Stimulated activated CD8-positive, alpha-beta memory T cell treated with anti-CD3 and anti-CD28 coated beads, Interleukin-4, amount 100 ng/mL, for 4 hours (primary cell): ENCODE measurements at regions not wholly inside any gene's neighbourhood (a gene's known extent, or its start where the extent isn't known, plus 50 kb on each side); places are given as distances from the start of the nearest gene placed in this dataset.
"Not testable (repeated sequence)": the region's sequence is repeated elsewhere in the genome, so short reads cannot be mapped to it uniquely, and the experiment has no call there.

Experiments used
- DNase-seq, 2 donors: peaks; one replicate each; pipeline ENCODE4 v3.0.0-alpha.2; 2020; ENCODE audit warnings: low read depth in 2 of 2, low spot score in 1 of 2

DNA sequence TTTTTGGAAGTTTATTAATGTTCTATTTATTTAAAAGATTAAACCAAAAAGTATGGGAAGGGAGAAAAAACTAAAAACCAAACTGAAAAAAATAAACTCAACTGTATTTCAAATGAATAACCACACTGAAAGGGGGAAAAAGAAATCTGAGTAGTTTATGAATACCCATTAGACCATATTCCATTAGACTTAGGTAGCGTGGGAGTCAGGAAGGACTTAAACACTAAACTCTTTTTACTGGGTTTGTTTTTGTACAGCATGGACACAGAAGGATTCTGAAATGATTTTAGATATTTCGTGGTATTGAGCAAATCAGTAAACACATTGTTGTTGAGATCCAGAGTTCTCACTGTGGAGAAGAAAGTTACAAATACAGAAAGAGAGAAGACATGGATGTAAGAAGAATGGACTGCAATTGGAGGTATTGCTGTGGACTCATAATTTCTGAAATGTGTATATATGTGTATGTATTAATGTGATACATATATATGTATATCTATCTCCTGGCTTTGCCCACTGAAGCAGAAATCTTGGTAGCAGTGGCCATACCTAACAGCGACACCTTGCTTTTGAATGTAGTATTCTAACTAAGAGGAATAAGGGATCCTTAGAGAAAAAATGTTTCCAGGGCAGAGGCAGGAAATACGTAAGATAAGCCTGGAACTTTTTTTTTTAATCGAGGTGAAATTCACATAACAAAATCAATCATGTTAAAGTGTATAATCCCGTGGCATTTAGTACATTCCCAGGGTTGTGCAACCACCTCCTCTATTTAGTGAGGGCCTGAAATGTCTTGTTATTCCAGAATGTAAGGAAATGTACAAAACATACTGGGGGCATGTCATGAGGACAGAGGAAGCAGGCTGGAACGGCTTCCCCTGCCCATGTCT is 228.8 kb downstream of the SMARCA2 start:
- no peak for DNase-seq

DNA sequence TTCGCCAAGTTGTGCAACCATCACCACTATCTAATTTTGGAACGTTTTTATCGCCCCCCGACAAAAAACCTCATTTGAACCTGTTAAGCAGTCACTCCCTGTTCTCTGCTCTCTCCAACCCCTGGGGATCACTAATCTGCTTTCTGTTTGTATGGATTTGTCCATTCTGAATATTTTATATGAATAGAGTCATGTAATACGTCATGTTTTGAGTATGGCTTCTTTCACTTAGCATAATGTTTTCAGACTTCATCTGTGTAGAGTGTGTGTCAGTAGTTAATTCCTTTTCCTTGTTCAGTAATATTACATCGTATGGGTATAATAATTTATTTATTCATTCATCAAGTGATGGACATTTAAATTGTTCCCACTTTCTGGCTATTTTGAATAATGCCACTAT is 232.2 kb downstream of the SMARCA2 start:
- DNase-seq, result no peak

GRCh38 chr9:2248768-2249265 is 233.7 kb downstream of the SMARCA2 start:
- DNase-seq, result no peak

- DNase-seq, result no peak
These were observed 238.8 kb downstream of the SMARCA2 start for GRCh38 chr9:2253636-2254580.

GRCh38 chr9:2255128-2255527 is 240.0 kb downstream of the SMARCA2 start:
- DNase-seq, result no peak

- no peak for DNase-seq
These were observed 242.2 kb downstream of the SMARCA2 start for GRCh38 chr9:2257248-2257929.

- no peak for DNase-seq
These were observed 245.5 kb downstream of the SMARCA2 start for GRCh38 chr9:2260417-2261306.

- DNase-seq, result no peak
These were observed 246.4 kb downstream of the SMARCA2 start for GRCh38 chr9:2261421-2262103.

GRCh38 chr9:2262386-2263071 is 247.4 kb downstream of the SMARCA2 start:
- DNase-seq, result no peak

DNA sequence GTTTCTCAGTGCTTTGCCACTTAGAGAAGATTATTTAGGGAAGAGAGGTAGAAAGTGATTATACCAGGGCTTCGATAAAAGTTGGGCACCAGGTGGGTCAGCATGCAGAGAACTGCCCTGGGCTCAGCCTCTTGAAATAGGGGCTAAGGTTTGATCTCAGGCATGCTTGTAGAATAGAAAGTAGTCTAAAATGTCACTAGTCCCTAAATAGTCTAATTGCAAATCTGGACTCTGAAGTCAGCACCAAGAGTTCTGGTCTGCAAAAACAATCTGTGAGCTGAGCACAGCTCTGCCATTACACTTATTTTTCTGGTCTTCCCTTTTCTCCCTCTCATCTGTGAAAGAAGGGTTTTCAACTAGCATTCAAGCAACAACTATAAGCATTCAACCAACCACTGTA is 248.0 kb downstream of the SMARCA2 start:
- DNase-seq, result no peak

- no peak for DNase-seq
These were observed 248.5 kb downstream of the SMARCA2 start for GRCh38 chr9:2263665-2264064.

GRCh38 chr9:2264081-2264480 is 248.9 kb downstream of the SMARCA2 start:
- no peak for DNase-seq

DNA sequence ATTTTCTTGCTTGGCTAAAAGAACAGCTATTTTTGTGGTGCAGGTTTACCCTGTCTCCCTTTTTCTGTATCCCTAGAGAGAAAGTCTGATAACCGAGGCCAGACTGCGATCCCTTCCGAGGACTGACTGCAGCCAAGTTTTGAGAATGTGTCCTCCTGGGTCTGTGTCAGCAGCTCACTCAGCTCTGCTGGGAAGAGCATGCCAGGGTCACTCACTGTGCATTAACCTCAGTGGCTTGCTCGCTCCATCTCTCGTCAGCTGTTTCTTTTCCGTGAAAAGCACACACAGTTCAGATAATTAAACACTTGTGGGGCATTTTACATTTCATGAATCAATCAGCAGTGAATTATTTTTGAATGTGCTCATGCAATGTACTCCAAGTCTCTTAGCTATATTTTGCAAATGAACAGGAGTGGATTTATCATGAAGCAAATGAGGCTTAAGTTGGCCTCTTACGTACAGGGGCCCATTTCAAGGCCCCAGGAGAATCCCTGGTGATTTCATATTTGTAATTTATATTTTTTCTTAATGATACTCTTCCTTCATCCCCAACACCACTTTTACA is 252.1 kb downstream of the SMARCA2 start:
- DNase-seq, result no peak

DNA sequence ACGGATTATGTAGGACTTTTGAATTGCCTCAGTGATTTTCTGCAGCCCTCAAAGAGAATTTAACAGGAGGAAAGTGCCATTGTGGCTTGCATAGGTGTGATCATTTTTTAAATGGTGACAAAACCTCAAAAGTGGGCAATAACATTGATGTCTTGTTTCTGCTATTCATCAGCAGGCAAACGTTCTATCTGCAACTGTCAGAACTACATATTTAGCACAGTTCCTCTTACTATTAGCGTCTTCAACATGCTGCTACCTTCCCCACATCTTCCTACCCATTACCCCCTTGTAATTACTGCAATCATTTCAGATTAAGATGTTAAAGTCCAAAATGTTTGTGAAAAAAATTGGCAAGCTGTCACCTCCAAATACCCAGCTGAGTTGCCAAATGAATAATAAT is 254.6 kb downstream of the SMARCA2 start:
- DNase-seq, result no peak

- no peak for DNase-seq
These were observed 255.4 kb downstream of the SMARCA2 start for GRCh38 chr9:2270565-2270964.

DNA sequence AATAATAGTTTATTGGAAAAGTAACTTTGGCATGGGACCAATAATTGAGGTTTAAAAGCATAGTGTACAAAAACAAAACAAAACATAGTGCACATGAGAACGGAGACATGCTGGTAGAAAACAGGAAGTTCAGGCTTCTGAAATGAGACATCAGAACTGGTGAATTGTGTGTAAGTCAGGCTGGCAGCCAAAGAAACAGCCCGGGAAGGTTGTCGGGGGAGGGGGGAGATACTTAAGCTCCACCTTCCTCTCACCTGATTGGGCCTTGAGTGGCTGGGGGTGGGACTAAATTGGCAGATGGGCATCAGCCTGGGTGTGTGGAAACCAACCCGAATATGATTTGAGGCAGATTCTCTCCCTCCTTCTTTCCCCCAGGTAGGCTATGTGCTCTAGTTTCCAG is 256.3 kb downstream of the SMARCA2 start:
- DNase-seq, result no peak

GRCh38 chr9:2274762-2275161 is 259.6 kb downstream of the SMARCA2 start:
- no peak for DNase-seq

- DNase-seq, result no peak
These were observed 261.1 kb downstream of the SMARCA2 start for GRCh38 chr9:2276296-2276695.

DNA sequence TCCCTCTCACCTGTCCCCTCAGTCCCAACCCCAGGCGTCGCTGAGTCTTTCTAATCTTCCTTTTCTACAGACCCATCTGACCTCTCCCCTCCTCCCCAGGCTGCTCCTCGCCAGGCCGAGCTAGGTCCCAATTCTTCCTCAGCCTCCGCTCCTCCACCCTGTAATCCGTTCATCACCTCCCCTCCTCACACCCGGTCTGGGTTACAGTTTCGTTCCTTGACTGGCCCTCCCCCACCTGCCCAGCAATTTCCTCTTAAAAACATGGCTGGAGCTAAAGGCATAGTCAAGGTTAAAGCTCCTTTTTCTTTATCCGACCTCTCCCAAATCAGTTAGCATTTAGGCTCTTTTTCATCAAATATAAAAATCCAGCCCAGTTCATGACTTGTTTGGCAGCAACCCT is 262.0 kb downstream of the SMARCA2 start:
- DNase-seq, result not testable (repeated sequence)
